Suprapubic skin (tissue), 4 donors: ENCODE measurements at regions not wholly inside any gene's neighbourhood (a gene's known extent, or its start where the extent isn't known, plus 50 kb on each side); places are given as distances from the start of the nearest gene placed in this dataset.

Experiments used
- EP300 ChIP-seq: sonication (generic); formaldehyde crosslinking; IDR thresholded peaks from one replicate; pipeline ENCODE4 v1.6.1; 2017; ENCODE audit warnings: antibody characterized with exemption
- POLR2A ChIP-seq, 2 donors: fragments of 450-650 bp; IDR thresholded peaks; one replicate each; pipeline ENCODE4 v1.6.1; 2017; ENCODE audit warnings: antibody characterized with exemption in 2 of 2, mild to moderate bottlenecking in 2 of 2, moderate library complexity in 2 of 2
- POLR2AphosphoS5 ChIP-seq, 3 donors: sonication (generic); formaldehyde crosslinking; IDR thresholded peaks; one replicate each; pipeline ENCODE4 v1.6.1; 2017; ENCODE audit warnings: antibody characterized with exemption in 3 of 3
- TF ChIP-seq, protein P1 (sequence below), 2 donors: fragments of 200-600 bp in 1 of 2; fragments of 450-650 bp in 1 of 2; sonication (generic) in 1 of 2; IDR thresholded peaks; one replicate each; pipeline ENCODE4 v1.5.1; 2016 to 2019; ENCODE audit warnings: antibody characterized with exemption in 2 of 2, mild to moderate bottlenecking in 1 of 2, moderate library complexity in 1 of 2

DNA sequence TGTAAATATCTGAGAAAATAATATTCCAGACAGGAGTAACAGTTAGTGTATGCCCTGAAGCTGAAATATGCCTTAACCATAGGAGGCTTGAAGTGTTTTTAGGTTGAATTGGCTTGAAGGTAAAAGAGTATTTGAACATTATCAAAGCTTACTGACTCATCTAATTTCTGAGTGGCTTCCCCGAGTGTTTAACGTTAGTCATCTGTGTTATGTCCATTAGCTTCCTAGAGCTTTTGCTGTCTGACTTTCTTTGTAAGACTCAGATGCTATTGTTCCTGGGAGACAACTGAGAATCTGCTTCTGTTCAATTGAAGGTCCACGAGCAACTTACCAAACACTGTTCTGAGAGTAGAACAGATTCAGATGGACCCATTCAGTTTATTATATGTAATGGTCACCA lies 656.8 kb upstream of the NECTIN3 start:
- TF ChIP-seq, protein P1, sequence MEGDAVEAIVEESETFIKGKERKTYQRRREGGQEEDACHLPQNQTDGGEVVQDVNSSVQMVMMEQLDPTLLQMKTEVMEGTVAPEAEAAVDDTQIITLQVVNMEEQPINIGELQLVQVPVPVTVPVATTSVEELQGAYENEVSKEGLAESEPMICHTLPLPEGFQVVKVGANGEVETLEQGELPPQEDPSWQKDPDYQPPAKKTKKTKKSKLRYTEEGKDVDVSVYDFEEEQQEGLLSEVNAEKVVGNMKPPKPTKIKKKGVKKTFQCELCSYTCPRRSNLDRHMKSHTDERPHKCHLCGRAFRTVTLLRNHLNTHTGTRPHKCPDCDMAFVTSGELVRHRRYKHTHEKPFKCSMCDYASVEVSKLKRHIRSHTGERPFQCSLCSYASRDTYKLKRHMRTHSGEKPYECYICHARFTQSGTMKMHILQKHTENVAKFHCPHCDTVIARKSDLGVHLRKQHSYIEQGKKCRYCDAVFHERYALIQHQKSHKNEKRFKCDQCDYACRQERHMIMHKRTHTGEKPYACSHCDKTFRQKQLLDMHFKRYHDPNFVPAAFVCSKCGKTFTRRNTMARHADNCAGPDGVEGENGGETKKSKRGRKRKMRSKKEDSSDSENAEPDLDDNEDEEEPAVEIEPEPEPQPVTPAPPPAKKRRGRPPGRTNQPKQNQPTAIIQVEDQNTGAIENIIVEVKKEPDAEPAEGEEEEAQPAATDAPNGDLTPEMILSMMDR (IDR thresholded peaks at IDR 0.05), result no peak
- TF ChIP-seq POLR2A (IDR thresholded peaks at IDR 0.05) (no peak), EP300 (no peak), POLR2AphosphoS5 (IDR thresholded peaks at IDR 0.05) (no peak)
